GM10266 (cell line): ENCODE measurements at regions not wholly inside any gene's neighbourhood (a gene's known extent, or its start where the extent isn't known, plus 50 kb on each side); places are given as distances from the start of the nearest gene placed in this dataset.

Experiments used
- DNase-seq: peaks from one replicate; pipeline ENCODE4 v3.0.0; 2012; ENCODE audit errors: extremely low spot score
- CTCF ChIP-seq: IDR thresholded peaks from 2 replicates; pipeline ENCODE4 v1.5.1; 2012; ENCODE audit warnings: mild to moderate bottlenecking, low read depth; ENCODE audit not compliant: control insufficient read depth, insufficient read depth; ENCODE audit errors: missing control alignments

GRCh38 chr15:96176831-96177230 is 153.7 kb upstream of the NR2F2 start:
- TF ChIP-seq CTCF, result no peak
- no peak for DNase-seq

GRCh38 chr15:96177279-96177678 is 153.2 kb upstream of the NR2F2 start:
- TF ChIP-seq CTCF, result no peak
- DNase-seq, result no peak

GRCh38 chr15:96180087-96180748 is 150.3 kb upstream of the NR2F2 start:
- DNase-seq, result no peak
- TF ChIP-seq CTCF, result no peak

- no peak for TF ChIP-seq CTCF
Measured at GRCh38 chr15:96181217-96181616, 149.3 kb upstream of the NR2F2 start.

GRCh38 chr15:96181873-96182301 is 148.6 kb upstream of the NR2F2 start:
- no peak for TF ChIP-seq CTCF
- DNase-seq, result no peak

More at GRCh38 chr15:96181217-96181616, 149.3 kb upstream of the NR2F2 start:
- DNase-seq, result no peak

- DNase-seq, result no peak
- no peak for TF ChIP-seq CTCF
Measured at GRCh38 chr15:96182736-96183513, 147.6 kb upstream of the NR2F2 start.

GRCh38 chr15:96183514-96183850 is 147.0 kb upstream of the NR2F2 start:
- no peak for TF ChIP-seq CTCF
- DNase-seq, result no peak
